BE2C (cell line): ENCODE measurements at regions not wholly inside any gene's neighbourhood (a gene's known extent, or its start where the extent isn't known, plus 50 kb on each side); places are given as distances from the start of the nearest gene placed in this dataset.

Source experiments
- DNase-seq: peaks from one replicate; pipeline ENCODE4 v3.0.0-alpha.2; 2020
- H3K27me3 ChIP-seq: fragments of 250-450 bp; sonication (Bioruptor Pico); 2 replicates; pipeline ENCODE4 v1.5.1; 2020; ENCODE audit warnings: mild to moderate bottlenecking
- H3K36me3 ChIP-seq: fragments of 250-450 bp; sonication (Bioruptor Pico); 2 replicates; pipeline ENCODE4 v1.5.1; 2020; ENCODE audit warnings: mild to moderate bottlenecking
- H3K4me1 ChIP-seq: fragments of 250-450 bp; sonication (Bioruptor Pico); 2 replicates; pipeline ENCODE4 v1.5.1; 2020
- H3K4me3 ChIP-seq: 2 replicates; pipeline ENCODE4 v1.5.1; 2011; ENCODE audit warnings: low read depth, low read length
- H3K9me3 ChIP-seq: fragments of 250-450 bp; sonication (Bioruptor Pico); 2 replicates; pipeline ENCODE4 v1.5.1; 2020
- CTCF ChIP-seq: IDR thresholded peaks from 2 replicates; pipeline ENCODE4 v1.5.1; 2012; ENCODE audit warnings: mild to moderate bottlenecking, low read depth, low read length

- no peaks in the 10 kb centered on the region for H3K36me3 ChIP-seq
- no peak overlapping the region for H3K4me3 ChIP-seq
- no peak for TF ChIP-seq CTCF
- H3K4me1 ChIP-seq, result no peaks in the 10 kb centered on the region
- no peak for DNase-seq
- no peaks in the 10 kb centered on the region for H3K27me3 ChIP-seq
- H3K9me3 ChIP-seq, result no peaks in the 10 kb centered on the region
Measured at GRCh38 chr5:155844542-155844941, 482.4 kb upstream of the SGCD start.

- no peak overlapping the region for H3K4me3 ChIP-seq
- no peak for TF ChIP-seq CTCF
Measured at GRCh38 chr5:155850370-155850769, 476.6 kb upstream of the SGCD start.

GRCh38 chr5:155866971-155867370 is 460.0 kb upstream of the SGCD start:
- Histone ChIP-seq H3K9me3 (no peaks in the 10 kb centered on the region), H3K36me3 (no peaks in the 10 kb centered on the region), H3K27me3 (no peaks in the 10 kb centered on the region), H3K4me1 (no peaks in the 10 kb centered on the region), H3K4me3 (no peak overlapping the region)
- no peak for DNase-seq
- no peak for TF ChIP-seq CTCF

More at GRCh38 chr5:155850370-155850769, 476.6 kb upstream of the SGCD start:
- DNase-seq, result no peak
- H3K27me3 ChIP-seq, result no peaks in the 10 kb centered on the region
- H3K36me3 ChIP-seq, result no peaks in the 10 kb centered on the region
- H3K4me1 ChIP-seq, result no peaks in the 10 kb centered on the region
- no peaks in the 10 kb centered on the region for H3K9me3 ChIP-seq

DNA sequence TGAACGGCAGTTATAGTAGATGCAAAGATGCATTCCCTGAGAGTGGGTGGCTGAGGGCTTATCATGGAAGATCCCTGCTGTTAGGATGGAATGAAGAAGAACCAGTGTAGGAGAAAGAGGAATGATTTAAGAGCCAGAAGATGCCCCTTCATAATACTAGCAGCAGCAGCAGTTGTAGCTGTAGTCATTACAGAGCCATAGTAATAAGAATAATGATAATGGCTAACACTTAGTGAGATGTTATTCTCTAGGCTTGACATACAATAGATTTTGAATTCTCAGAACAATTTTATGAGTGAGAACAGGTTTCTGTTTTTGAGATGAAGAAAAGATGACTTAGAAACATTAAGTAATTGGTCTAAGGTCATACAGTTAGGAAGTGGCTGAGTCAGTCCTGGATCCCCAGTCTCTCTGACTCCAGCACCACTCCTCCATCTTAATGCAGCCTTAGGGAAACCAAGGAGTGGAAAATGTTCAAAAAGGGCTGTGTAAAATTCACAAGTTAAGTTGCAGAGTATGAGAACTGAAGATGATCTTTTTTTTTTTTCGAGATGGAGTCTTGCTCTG is 459.4 kb upstream of the SGCD start:
- Histone ChIP-seq H3K9me3 (no peaks in the 10 kb centered on the region), H3K4me3 (no peak overlapping the region), H3K36me3 (no peaks in the 10 kb centered on the region), H3K27me3 (no peaks in the 10 kb centered on the region), H3K4me1 (no peaks in the 10 kb centered on the region)
- TF ChIP-seq CTCF, result no peak
- no peak for DNase-seq

DNA sequence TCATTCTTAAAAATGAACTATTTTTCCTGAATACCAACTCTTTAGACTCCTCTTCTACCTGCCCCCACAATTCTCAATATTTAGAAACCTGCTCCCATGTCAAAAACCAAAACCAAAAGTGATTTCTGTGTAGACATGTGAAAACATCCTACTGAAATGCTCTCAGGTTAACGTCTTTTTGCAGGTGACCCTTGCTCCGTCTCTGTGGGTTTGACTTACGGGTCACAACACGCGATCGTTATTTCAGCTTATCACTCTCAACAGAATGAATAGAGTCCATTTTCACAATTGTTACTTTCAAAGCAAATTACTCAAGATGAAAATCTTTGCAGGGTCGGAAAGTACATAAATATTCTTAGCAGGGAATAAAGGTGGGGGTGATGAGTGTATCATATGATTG is 456.3 kb upstream of the SGCD start:
- Histone ChIP-seq H3K4me1 (no peaks in the 10 kb centered on the region), H3K4me3 (no peak overlapping the region), H3K9me3 (no peaks in the 10 kb centered on the region), H3K27me3 (no peaks in the 10 kb centered on the region), H3K36me3 (no peaks in the 10 kb centered on the region)
- TF ChIP-seq CTCF, result no peak
- no peak for DNase-seq

DNA sequence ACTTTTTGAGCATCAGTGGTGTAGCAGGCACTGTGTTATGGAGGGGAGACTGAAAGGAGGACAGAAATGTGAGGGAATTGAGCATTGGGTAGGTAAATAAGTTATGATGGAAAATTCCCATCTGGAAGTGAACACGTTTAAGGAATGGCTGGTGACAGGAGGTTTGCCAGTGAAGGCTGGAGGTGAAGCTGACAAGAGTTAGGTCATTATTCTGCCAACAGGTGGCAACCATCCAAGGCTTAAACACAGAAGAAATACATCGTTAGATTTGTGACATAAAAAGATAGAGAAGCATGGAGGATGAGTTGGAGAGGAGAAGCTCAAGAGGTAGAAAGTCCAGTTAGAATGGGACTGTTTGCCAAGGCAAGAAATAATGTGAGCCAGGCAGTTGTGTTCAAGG is 455.3 kb upstream of the SGCD start:
- Histone ChIP-seq H3K4me1 (no peaks in the 10 kb centered on the region), H3K9me3 (no peaks in the 10 kb centered on the region), H3K27me3 (no peaks in the 10 kb centered on the region), H3K4me3 (no peak overlapping the region), H3K36me3 (no peaks in the 10 kb centered on the region)
- TF ChIP-seq CTCF, result no peak
- DNase-seq, result no peak
